ENCODE measurements at regions not wholly inside any gene's neighbourhood (a gene's known extent, or its start where the extent isn't known, plus 50 kb on each side); places are given as distances from the start of the nearest gene placed in this dataset.

- H3K4me2 ChIP-seq (ENCODE audit: low read length): no peak overlapping the region
These were observed 950.7 kb upstream of the FANCL start for GRCh38 chr2:59191781-59192180.

GRCh38 chr2:59190518-59190917, 949.4 kb upstream of the FANCL start:
- H3K27ac ChIP-seq (ENCODE audit: low read length): no peak overlapping the region

More at GRCh38 chr2:59191781-59192180, 950.7 kb upstream of the FANCL start:
- TF ChIP-seq EZH2phosphoT487 (IDR thresholded peaks at IDR 0.05; ENCODE audit: low read depth): no peak
- TF ChIP-seq, protein P1, sequence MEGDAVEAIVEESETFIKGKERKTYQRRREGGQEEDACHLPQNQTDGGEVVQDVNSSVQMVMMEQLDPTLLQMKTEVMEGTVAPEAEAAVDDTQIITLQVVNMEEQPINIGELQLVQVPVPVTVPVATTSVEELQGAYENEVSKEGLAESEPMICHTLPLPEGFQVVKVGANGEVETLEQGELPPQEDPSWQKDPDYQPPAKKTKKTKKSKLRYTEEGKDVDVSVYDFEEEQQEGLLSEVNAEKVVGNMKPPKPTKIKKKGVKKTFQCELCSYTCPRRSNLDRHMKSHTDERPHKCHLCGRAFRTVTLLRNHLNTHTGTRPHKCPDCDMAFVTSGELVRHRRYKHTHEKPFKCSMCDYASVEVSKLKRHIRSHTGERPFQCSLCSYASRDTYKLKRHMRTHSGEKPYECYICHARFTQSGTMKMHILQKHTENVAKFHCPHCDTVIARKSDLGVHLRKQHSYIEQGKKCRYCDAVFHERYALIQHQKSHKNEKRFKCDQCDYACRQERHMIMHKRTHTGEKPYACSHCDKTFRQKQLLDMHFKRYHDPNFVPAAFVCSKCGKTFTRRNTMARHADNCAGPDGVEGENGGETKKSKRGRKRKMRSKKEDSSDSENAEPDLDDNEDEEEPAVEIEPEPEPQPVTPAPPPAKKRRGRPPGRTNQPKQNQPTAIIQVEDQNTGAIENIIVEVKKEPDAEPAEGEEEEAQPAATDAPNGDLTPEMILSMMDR (IDR thresholded peaks at IDR 0.05; ENCODE audit: low read depth, low read length): no peak
- Histone ChIP-seq H3K79me2 (ENCODE audit: low read length) (no peaks in the 10 kb centered on the region), H4K20me1 (ENCODE audit: insufficient read depth, low read length) (no peaks in the 10 kb centered on the region), H3K4me3 (ENCODE audit: low read length) (no peak overlapping the region), H3K4me1 (ENCODE audit: low read length) (no peaks in the 10 kb centered on the region), H3K9ac (ENCODE audit: low read length) (no peak overlapping the region), H3K27ac (ENCODE audit: low read length) (no peak overlapping the region), H3K9me3 (ENCODE audit: insufficient read depth, low read length) (no peaks in the 10 kb centered on the region), H3K36me3 (replicated peaks; ENCODE audit: low read depth, low read length) (no peaks in the 10 kb centered on the region), H2AFZ (ENCODE audit: low read depth, low read length) (no peak overlapping the region), H3K27me3 (ENCODE audit: low read depth, low read length) (no peaks in the 10 kb centered on the region)

GRCh38 chr2:59184276-59185020, 943.3 kb upstream of the FANCL start:
- H3K27ac ChIP-seq (ENCODE audit: low read length): no peak overlapping the region
- H3K36me3 ChIP-seq (replicated peaks; ENCODE audit: low read depth, low read length): no peaks in the 10 kb centered on the region
- H4K20me1 ChIP-seq (ENCODE audit: insufficient read depth, low read length): no peaks in the 10 kb centered on the region
- no peaks in the 10 kb centered on the region for H3K27me3 ChIP-seq (ENCODE audit: low read depth, low read length)
- H3K4me1 ChIP-seq (ENCODE audit: low read length): peaks cover 8% of the 10 kb centered on the region
- H3K4me3 ChIP-seq (ENCODE audit: low read length): no peak overlapping the region
- peak overlapping the region; percentile 20 for H3K4me2 ChIP-seq (ENCODE audit: low read length)
- TF ChIP-seq, protein P1 (IDR thresholded peaks at IDR 0.05; ENCODE audit: low read depth, low read length): no peak
- no peak for TF ChIP-seq EZH2phosphoT487 (IDR thresholded peaks at IDR 0.05; ENCODE audit: low read depth)
- H2AFZ ChIP-seq (ENCODE audit: low read depth, low read length): peak overlapping the region; percentile 53; the same call in 1 of the 2 replicates
- H3K9me3 ChIP-seq (ENCODE audit: insufficient read depth, low read length): no peaks in the 10 kb centered on the region
- H3K9ac ChIP-seq (ENCODE audit: low read length): no peak overlapping the region
- H3K79me2 ChIP-seq (ENCODE audit: low read length): no peaks in the 10 kb centered on the region

More at GRCh38 chr2:59190518-59190917, 949.4 kb upstream of the FANCL start:
- Histone ChIP-seq H3K4me2 (ENCODE audit: low read length) (no peak overlapping the region), H3K9me3 (ENCODE audit: insufficient read depth, low read length) (no peaks in the 10 kb centered on the region), H3K4me3 (ENCODE audit: low read length) (no peak overlapping the region), H3K36me3 (replicated peaks; ENCODE audit: low read depth, low read length) (no peaks in the 10 kb centered on the region), H3K4me1 (ENCODE audit: low read length) (no peaks in the 10 kb centered on the region), H3K79me2 (ENCODE audit: low read length) (no peaks in the 10 kb centered on the region), H3K27me3 (ENCODE audit: low read depth, low read length) (no peaks in the 10 kb centered on the region), H3K9ac (ENCODE audit: low read length) (no peak overlapping the region), H2AFZ (ENCODE audit: low read depth, low read length) (no peak overlapping the region), H4K20me1 (ENCODE audit: insufficient read depth, low read length) (no peaks in the 10 kb centered on the region)
- TF ChIP-seq, protein P1 (IDR thresholded peaks at IDR 0.05; ENCODE audit: low read depth, low read length): no peak
- no peak for TF ChIP-seq EZH2phosphoT487 (IDR thresholded peaks at IDR 0.05; ENCODE audit: low read depth)

DNA sequence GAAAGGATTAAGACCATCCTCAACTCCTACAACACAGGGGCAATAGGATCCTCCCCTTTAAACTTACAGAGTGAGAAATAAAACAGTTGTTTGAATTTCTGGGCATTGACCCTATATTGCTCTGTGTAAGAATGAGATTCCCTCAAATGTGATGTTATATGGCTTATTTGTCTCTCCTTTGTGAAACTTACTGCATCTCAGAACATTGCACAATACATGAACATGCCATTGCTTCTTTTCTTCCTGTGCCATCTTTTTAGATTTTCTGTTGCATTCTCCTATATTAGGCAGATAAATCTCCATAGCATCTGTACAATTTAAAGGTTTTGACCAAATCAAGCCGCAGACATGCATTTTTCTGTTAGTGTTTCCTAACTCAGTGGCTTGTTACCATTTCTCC, 941.9 kb upstream of the FANCL start:
- no peak overlapping the region for H3K9ac ChIP-seq (ENCODE audit: low read length)
- no peak overlapping the region for H3K4me3 ChIP-seq (ENCODE audit: low read length)
- peaks cover 8% of the 10 kb centered on the region for H3K4me1 ChIP-seq (ENCODE audit: low read length)
- H3K79me2 ChIP-seq (ENCODE audit: low read length): no peaks in the 10 kb centered on the region
- no peaks in the 10 kb centered on the region for H3K36me3 ChIP-seq (replicated peaks; ENCODE audit: low read depth, low read length)
- no peak overlapping the region for H3K27ac ChIP-seq (ENCODE audit: low read length)
- no peaks in the 10 kb centered on the region for H3K27me3 ChIP-seq (ENCODE audit: low read depth, low read length)
- H2AFZ ChIP-seq (ENCODE audit: low read depth, low read length): no peak overlapping the region
- TF ChIP-seq EZH2phosphoT487 (IDR thresholded peaks at IDR 0.05; ENCODE audit: low read depth): no peak
- TF ChIP-seq, protein P1 (IDR thresholded peaks at IDR 0.05; ENCODE audit: low read depth, low read length): no peak
- no peaks in the 10 kb centered on the region for H3K9me3 ChIP-seq (ENCODE audit: insufficient read depth, low read length)
- H4K20me1 ChIP-seq (ENCODE audit: insufficient read depth, low read length): no peaks in the 10 kb centered on the region
- H3K4me2 ChIP-seq (ENCODE audit: low read length): no peak overlapping the region

Measured in OCI-LY3 (cell line).